ENCODE measurements at regions not wholly inside any gene's neighbourhood (a gene's known extent, or its start where the extent isn't known, plus 50 kb on each side); places are given as distances from the start of the nearest gene placed in this dataset.

DNA sequence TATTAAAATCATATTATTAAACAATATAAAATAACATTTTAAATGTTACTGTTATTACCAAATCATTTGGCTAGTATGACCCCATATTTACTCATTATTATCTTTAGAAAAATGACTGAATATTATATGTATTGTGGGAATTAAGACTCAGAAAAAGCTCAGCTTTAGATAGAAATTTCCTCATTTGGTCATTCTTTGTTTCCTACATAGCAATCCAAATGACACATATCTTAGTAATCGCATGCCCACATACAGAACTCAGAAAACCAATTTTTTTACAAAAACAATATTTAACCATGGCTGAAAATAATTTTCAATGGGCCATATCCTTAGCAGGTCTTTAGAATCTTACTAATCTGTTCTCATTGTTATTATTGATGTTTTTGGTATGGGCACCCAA lies 53.8 kb upstream of the TSLP start:
- WGBS (ENCODE audit: low lambda C conversion rate) = 87% methylated on average over 1 of the region's 1 CpG
- Histone ChIP-seq H3K36me3 (replicated peaks in 1 of 2; ENCODE audit: control insufficient read depth in 1 of 2, insufficient read depth in 2 of 2, low read length in 1 of 2) (no peaks in the 10 kb centered on the region), H4K20me1 (ENCODE audit: insufficient read depth) (no peaks in the 10 kb centered on the region), H3K9me3 (no peaks in the 10 kb centered on the region), H3K9me2 (peaks cover 4% of the 10 kb centered on the region; the same call in 1 of the 2 replicates), H3K4me2 (no peak overlapping the region), H3K27ac (ENCODE audit: low read depth in 2 of 2, low read length in 1 of 2) (peak overlapping the region in 1 of 2 experiments; percentile 68; a peak in 2 of 4 replicates), H3K4me3 (ENCODE audit: low read depth in 2 of 2, low read length in 1 of 2) (no peak overlapping the region), H3K4me1 (ENCODE audit: control insufficient read depth in 1 of 2, insufficient read depth in 2 of 2, low read depth in 1 of 2, low read length in 1 of 2) (peaks cover 0 to 10% of the 10 kb centered on the region in 2 experiments; a peak in 2 of 4 replicates), H2AFZ (ENCODE audit: low read depth) (no peak overlapping the region), H3K9ac (no peak overlapping the region), H3K79me2 (ENCODE audit: insufficient read depth) (no peaks in the 10 kb centered on the region), H3F3A (replicated peaks; ENCODE audit: insufficient read depth) (peaks cover 18% of the 10 kb centered on the region), H3K27me3 (ENCODE audit: insufficient read depth) (no peaks in the 10 kb centered on the region)
- CTCF ChIA-PET = no interaction called here
- POLR2A ChIA-PET = no interaction called here
- TF ChIP-seq RCOR1 (IDR thresholded peaks at IDR 0.05; ENCODE audit: low read length) (no peak), ELF1 (IDR thresholded peaks at IDR 0.05) (no peak), RAD21 (IDR thresholded peaks at IDR 0.05; ENCODE audit: low read length) (no peak), JUND (IDR thresholded peaks at IDR 0.05) (no peak), MXI1 (IDR thresholded peaks at IDR 0.05; ENCODE audit: low read depth, low read length) (no peak), EZH2phosphoT487 (IDR thresholded peaks at IDR 0.05; ENCODE audit: borderline replicate concordance, low read depth) (no peak), TEAD4 (IDR thresholded peaks at IDR 0.05; ENCODE audit: borderline replicate concordance, insufficient read depth) (no peak), NRF1 (IDR thresholded peaks at IDR 0.05; ENCODE audit: low read depth, low read length) (no peak)
- TF ChIP-seq, protein P1, sequence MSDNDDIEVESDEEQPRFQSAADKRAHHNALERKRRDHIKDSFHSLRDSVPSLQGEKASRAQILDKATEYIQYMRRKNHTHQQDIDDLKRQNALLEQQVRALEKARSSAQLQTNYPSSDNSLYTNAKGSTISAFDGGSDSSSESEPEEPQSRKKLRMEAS (IDR thresholded peaks at IDR 0.05; ENCODE audit: low read depth) = no peak
- TF ChIP-seq, protein P2, sequence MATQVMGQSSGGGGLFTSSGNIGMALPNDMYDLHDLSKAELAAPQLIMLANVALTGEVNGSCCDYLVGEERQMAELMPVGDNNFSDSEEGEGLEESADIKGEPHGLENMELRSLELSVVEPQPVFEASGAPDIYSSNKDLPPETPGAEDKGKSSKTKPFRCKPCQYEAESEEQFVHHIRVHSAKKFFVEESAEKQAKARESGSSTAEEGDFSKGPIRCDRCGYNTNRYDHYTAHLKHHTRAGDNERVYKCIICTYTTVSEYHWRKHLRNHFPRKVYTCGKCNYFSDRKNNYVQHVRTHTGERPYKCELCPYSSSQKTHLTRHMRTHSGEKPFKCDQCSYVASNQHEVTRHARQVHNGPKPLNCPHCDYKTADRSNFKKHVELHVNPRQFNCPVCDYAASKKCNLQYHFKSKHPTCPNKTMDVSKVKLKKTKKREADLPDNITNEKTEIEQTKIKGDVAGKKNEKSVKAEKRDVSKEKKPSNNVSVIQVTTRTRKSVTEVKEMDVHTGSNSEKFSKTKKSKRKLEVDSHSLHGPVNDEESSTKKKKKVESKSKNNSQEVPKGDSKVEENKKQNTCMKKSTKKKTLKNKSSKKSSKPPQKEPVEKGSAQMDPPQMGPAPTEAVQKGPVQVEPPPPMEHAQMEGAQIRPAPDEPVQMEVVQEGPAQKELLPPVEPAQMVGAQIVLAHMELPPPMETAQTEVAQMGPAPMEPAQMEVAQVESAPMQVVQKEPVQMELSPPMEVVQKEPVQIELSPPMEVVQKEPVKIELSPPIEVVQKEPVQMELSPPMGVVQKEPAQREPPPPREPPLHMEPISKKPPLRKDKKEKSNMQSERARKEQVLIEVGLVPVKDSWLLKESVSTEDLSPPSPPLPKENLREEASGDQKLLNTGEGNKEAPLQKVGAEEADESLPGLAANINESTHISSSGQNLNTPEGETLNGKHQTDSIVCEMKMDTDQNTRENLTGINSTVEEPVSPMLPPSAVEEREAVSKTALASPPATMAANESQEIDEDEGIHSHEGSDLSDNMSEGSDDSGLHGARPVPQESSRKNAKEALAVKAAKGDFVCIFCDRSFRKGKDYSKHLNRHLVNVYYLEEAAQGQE (IDR thresholded peaks at IDR 0.05; ENCODE audit: low read depth, low read length) = no peak
- DNase-seq = no peak

Measured in SK-N-SH (cell line).